ENCODE measurements at regions not wholly inside any gene's neighbourhood (a gene's known extent, or its start where the extent isn't known, plus 50 kb on each side); places are given as distances from the start of the nearest gene placed in this dataset.

DNA sequence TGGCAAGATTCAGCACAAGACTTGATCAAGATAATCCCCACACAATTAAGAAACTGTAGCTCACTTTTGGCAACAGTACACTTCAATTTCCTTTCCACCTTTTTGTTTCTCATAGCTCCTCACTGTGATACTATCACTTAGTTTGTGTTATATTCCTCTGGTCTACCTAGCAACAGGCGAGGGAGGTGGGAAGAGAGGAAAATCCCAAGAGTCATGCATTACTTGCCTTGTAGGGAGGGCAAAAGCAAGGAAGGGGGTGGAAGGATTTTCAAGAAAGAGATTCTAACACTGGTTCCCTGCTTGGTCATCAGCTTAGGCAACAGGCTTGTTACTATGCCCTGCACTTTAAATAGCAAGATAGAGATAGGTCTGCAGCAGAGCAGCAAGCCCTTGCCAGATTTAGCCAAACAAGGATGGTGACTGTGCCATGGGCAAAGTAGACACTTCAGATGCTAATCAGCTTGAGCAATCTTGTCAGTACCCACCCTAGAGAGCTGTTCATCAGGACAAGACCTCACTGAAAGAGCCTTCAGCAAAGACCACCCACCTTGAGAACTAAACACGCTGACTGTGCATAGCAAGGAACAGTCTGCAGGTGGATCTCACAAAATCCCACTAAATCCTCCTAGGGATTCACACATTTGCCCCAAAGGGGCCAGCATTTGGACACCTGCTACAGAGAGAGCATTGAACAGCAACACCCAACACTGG is 134.6 kb downstream of the MBD2 start:
- TF ChIP-seq CTCF (conservative IDR thresholded peaks at IDR 0.05; ENCODE audit: low read length) (no peak), EZH2phosphoT487 (IDR thresholded peaks at IDR 0.05; ENCODE audit: borderline replicate concordance, low read depth, low read length) (no peak)
